IPS-18a (cell line): ENCODE measurements at regions not wholly inside any gene's neighbourhood (a gene's known extent, or its start where the extent isn't known, plus 50 kb on each side); places are given as distances from the start of the nearest gene placed in this dataset.

Source experiments
- H3K27ac ChIP-seq: one replicate; pipeline ENCODE4 v1.5.1; 2013; ENCODE audit warnings: low read length
- H3K27me3 ChIP-seq: one replicate; pipeline ENCODE4 v1.6.1; 2013; ENCODE audit warnings: mild to moderate bottlenecking, low read length; ENCODE audit not compliant: control insufficient read depth, insufficient read depth
- H3K36me3 ChIP-seq: one replicate; pipeline ENCODE4 v1.6.1; 2013; ENCODE audit warnings: low read depth, low read length; ENCODE audit not compliant: control insufficient read depth
- H3K4me1 ChIP-seq: one replicate; pipeline ENCODE4 v1.6.1; 2013; ENCODE audit warnings: low read depth, low read length; ENCODE audit not compliant: control insufficient read depth
- H3K4me3 ChIP-seq: one replicate; pipeline ENCODE4 v1.5.1; 2013; ENCODE audit warnings: low read length
- H3K9ac ChIP-seq: one replicate; pipeline ENCODE4 v1.6.1; 2013; ENCODE audit warnings: mild to moderate bottlenecking, low read length, moderate library complexity
- H3K9me3 ChIP-seq: one replicate; pipeline ENCODE4 v1.6.1; 2013; ENCODE audit warnings: low read depth, low read length; ENCODE audit not compliant: control insufficient read depth

DNA sequence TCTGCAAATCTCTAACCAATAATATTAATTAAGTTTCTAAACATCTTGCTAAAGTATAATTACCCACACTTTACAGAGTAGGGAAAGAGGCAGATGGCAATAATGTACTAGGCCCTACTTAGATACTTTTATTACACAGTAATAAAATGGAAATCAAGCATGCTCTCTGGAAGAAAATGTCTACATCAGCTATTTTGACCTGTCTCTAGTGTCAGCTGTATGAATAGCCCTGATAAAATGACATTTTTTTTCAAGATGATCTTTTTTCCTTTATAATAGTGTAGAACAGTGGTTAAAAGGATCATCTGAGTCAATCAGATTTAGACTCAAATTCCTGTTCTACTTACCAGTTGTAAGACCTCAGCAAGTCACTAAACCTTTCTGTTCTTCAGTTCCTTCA lies 397.3 kb downstream of the GRB14 start:
- Histone ChIP-seq H3K4me1 (no peaks in the 10 kb centered on the region), H3K27me3 (no peaks in the 10 kb centered on the region), H3K9me3 (no peaks in the 10 kb centered on the region), H3K9ac (no peak overlapping the region), H3K36me3 (no peaks in the 10 kb centered on the region), H3K27ac (no peak overlapping the region), H3K4me3 (no peak overlapping the region)

GRCh38 chr2:164221473-164221872 lies 399.8 kb downstream of the GRB14 start:
- no peaks in the 10 kb centered on the region for H3K9me3 ChIP-seq
- H3K27ac ChIP-seq: no peak overlapping the region
- H3K36me3 ChIP-seq: no peaks in the 10 kb centered on the region
- no peaks in the 10 kb centered on the region for H3K4me1 ChIP-seq
- no peaks in the 10 kb centered on the region for H3K27me3 ChIP-seq
- no peak overlapping the region for H3K4me3 ChIP-seq
- H3K9ac ChIP-seq: no peak overlapping the region

DNA sequence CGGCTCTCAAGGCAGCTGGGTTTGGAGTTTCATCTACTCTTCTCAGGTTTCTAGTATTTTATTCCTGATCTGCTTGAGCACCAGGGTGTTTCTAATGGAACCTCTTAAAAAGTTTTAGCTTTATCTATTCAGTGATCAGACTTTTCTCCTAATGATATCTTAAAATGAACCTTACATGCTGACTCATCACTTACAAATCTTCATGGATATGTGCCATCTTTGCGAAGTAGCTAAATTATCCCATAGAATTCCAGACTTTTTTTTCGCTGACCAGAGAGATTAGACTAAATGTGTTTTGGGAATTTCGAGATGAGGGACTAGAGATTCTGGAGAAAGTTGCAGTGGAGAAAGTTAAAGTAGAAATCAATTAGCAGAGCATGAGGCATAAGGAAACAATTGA lies 401.0 kb downstream of the GRB14 start:
- no peak overlapping the region for H3K4me3 ChIP-seq
- H3K4me1 ChIP-seq: peaks cover under 1% of the 10 kb centered on the region
- no peak overlapping the region for H3K9ac ChIP-seq
- no peaks in the 10 kb centered on the region for H3K9me3 ChIP-seq
- H3K36me3 ChIP-seq: no peaks in the 10 kb centered on the region
- no peaks in the 10 kb centered on the region for H3K27me3 ChIP-seq
- no peak overlapping the region for H3K27ac ChIP-seq

- Histone ChIP-seq H3K27me3 (no peaks in the 10 kb centered on the region), H3K9ac (no peak overlapping the region), H3K4me3 (no peak overlapping the region), H3K36me3 (no peaks in the 10 kb centered on the region), H3K4me1 (peaks cover 13% of the 10 kb centered on the region), H3K9me3 (no peaks in the 10 kb centered on the region), H3K27ac (no peak overlapping the region)
Observed at GRCh38 chr2:164213916-164214315, 407.4 kb downstream of the GRB14 start.

DNA sequence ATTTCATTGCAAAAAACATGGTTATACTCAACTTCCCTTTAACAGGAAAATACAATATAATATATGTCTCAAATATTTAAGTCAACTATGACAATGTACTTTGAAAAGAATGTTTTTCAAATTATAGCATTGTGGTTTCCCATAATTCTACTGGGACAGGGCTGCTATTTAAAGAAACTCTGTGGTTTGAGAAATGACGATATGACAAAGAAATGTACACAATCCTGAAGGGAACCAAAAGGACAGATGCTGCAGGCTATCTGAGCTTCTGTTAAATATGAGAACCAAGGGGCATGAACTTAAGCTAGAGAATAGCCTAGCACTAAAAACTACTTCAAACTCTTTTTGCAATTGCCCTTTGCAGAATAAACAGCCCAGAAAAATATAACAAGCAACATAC lies 415.9 kb downstream of the GRB14 start:
- H3K27ac ChIP-seq: no peak overlapping the region
- H3K9me3 ChIP-seq: no peaks in the 10 kb centered on the region
- no peaks in the 10 kb centered on the region for H3K4me1 ChIP-seq
- H3K4me3 ChIP-seq: no peak overlapping the region
- H3K36me3 ChIP-seq: no peaks in the 10 kb centered on the region
- no peaks in the 10 kb centered on the region for H3K27me3 ChIP-seq
- no peak overlapping the region for H3K9ac ChIP-seq

DNA sequence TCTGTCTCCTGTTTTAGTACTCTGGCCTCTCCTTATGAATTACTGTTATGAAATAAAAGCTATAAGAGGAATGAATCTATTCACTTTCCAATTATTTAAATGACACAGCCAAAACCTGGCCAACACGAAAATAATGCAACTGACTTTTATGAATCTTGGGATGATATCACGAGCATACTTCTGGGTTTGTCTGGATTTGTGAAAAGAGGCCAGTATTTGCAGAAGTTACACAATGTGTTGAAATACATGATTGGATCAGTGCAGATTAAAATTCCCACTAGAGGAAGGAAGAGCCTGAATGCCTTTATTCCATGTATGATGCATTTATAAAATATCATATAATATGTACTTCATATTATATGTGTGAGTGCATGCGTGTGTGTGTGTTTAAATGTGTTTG lies 418.2 kb downstream of the GRB14 start:
- Histone ChIP-seq H3K9ac (no peak overlapping the region), H3K36me3 (no peaks in the 10 kb centered on the region), H3K4me3 (no peak overlapping the region), H3K9me3 (no peaks in the 10 kb centered on the region), H3K27me3 (no peaks in the 10 kb centered on the region), H3K4me1 (no peaks in the 10 kb centered on the region), H3K27ac (no peak overlapping the region)

- Histone ChIP-seq H3K4me1 (no peaks in the 10 kb centered on the region), H3K9me3 (no peaks in the 10 kb centered on the region), H3K36me3 (no peaks in the 10 kb centered on the region), H3K4me3 (no peak overlapping the region), H3K27me3 (no peaks in the 10 kb centered on the region), H3K9ac (no peak overlapping the region), H3K27ac (no peak overlapping the region)
Observed at GRCh38 chr2:164198256-164198655, 423.0 kb downstream of the GRB14 start.

- H3K27me3 ChIP-seq: no peaks in the 10 kb centered on the region
- H3K9me3 ChIP-seq: no peaks in the 10 kb centered on the region
- H3K9ac ChIP-seq: no peak overlapping the region
- H3K4me3 ChIP-seq: no peak overlapping the region
- no peaks in the 10 kb centered on the region for H3K4me1 ChIP-seq
- no peaks in the 10 kb centered on the region for H3K36me3 ChIP-seq
- no peak overlapping the region for H3K27ac ChIP-seq
Observed at GRCh38 chr2:164190700-164191099, 430.6 kb downstream of the GRB14 start.

DNA sequence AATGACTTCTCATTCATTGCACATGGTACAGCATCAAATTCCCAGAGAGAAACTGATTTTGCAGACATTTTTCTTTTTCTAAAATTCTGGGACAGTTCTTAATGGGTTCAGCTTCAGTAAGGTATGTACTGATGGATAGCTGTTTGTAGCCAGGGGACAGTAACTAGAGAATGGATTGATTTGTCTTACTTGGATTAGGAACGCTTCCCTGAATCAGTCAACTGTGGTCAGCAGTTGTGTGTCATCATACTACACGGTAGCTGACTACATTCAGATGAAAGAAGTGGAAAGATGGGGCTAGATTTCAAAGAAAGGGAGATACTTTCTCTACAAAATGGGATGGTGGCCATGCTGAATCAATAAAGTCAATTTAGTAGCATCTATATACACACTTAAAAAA lies 431.4 kb downstream of the GRB14 start:
- no peak overlapping the region for H3K4me3 ChIP-seq
- H3K27me3 ChIP-seq: no peaks in the 10 kb centered on the region
- H3K9ac ChIP-seq: no peak overlapping the region
- H3K27ac ChIP-seq: no peak overlapping the region
- H3K36me3 ChIP-seq: no peaks in the 10 kb centered on the region
- H3K4me1 ChIP-seq: no peaks in the 10 kb centered on the region
- H3K9me3 ChIP-seq: no peaks in the 10 kb centered on the region

- H3K9me3 ChIP-seq: no peaks in the 10 kb centered on the region
- no peak overlapping the region for H3K27ac ChIP-seq
- H3K9ac ChIP-seq: no peak overlapping the region
- no peaks in the 10 kb centered on the region for H3K27me3 ChIP-seq
- H3K36me3 ChIP-seq: no peaks in the 10 kb centered on the region
- no peak overlapping the region for H3K4me3 ChIP-seq
- peaks cover under 1% of the 10 kb centered on the region for H3K4me1 ChIP-seq
Observed at GRCh38 chr2:164187121-164187520, 434.2 kb downstream of the GRB14 start.

GRCh38 chr2:164186591-164186990 lies 434.7 kb downstream of the GRB14 start:
- no peaks in the 10 kb centered on the region for H3K9me3 ChIP-seq
- no peaks in the 10 kb centered on the region for H3K36me3 ChIP-seq
- H3K27me3 ChIP-seq: no peaks in the 10 kb centered on the region
- no peak overlapping the region for H3K27ac ChIP-seq
- peaks cover 4% of the 10 kb centered on the region for H3K4me1 ChIP-seq
- no peak overlapping the region for H3K4me3 ChIP-seq
- H3K9ac ChIP-seq: no peak overlapping the region

- Histone ChIP-seq H3K9ac (no peak overlapping the region), H3K4me1 (peaks cover 4% of the 10 kb centered on the region), H3K36me3 (no peaks in the 10 kb centered on the region), H3K4me3 (no peak overlapping the region), H3K9me3 (no peaks in the 10 kb centered on the region), H3K27ac (no peak overlapping the region), H3K27me3 (no peaks in the 10 kb centered on the region)
Observed at GRCh38 chr2:164182116-164182627, 439.1 kb downstream of the GRB14 start.
